Mesendoderm (in vitro differentiated cells): ENCODE measurements at regions not wholly inside any gene's neighbourhood (a gene's known extent, or its start where the extent isn't known, plus 50 kb on each side); places are given as distances from the start of the nearest gene placed in this dataset.
A peak's percentile ranks its signal among the peaks of the same experiment; 100 is the strongest.
"Not testable (repeated sequence)": the region's sequence is repeated elsewhere in the genome, so short reads cannot be mapped to it uniquely, and the experiment has no call there.

Experiments used
- DNase-seq: peaks from one replicate; pipeline ENCODE4 v3.0.0; 2013
- H2AK5ac ChIP-seq: 2 replicates; pipeline ENCODE4 v1.6.1; 2013; ENCODE audit warnings: low read length, inconsistent platforms
- H2BK120ac ChIP-seq: 2 replicates; pipeline ENCODE4 v1.6.1; 2013; ENCODE audit warnings: low read depth, mild to moderate bottlenecking, low read length, moderate library complexity, mixed read lengths
- H2BK15ac ChIP-seq: replicated peaks from 2 replicates; pipeline ENCODE4 v1.6.1; 2013; ENCODE audit warnings: low read depth, mild to moderate bottlenecking, moderate library complexity
- H2BK5ac ChIP-seq: 2 replicates; pipeline ENCODE4 v1.6.1; 2013; ENCODE audit warnings: low read length, inconsistent platforms
- H3K18ac ChIP-seq: 2 replicates; pipeline ENCODE4 v1.6.1; 2013; ENCODE audit warnings: mild to moderate bottlenecking, low read length, mixed read lengths
- H3K23ac ChIP-seq: one replicate; pipeline ENCODE4 v1.6.1; 2013; ENCODE audit warnings: low read length
- H3K27ac ChIP-seq: 2 replicates; pipeline ENCODE4 v1.5.1; 2013; ENCODE audit warnings: low read depth, mild to moderate bottlenecking, inconsistent platforms, low read length, moderate library complexity
- H3K27me3 ChIP-seq: 2 replicates; pipeline ENCODE4 v1.6.1; 2013; ENCODE audit warnings: low read length, control low read depth, mild to moderate bottlenecking, inconsistent platforms; ENCODE audit not compliant: insufficient read depth, poor library complexity
- H3K36me3 ChIP-seq: 2 replicates; pipeline ENCODE4 v1.6.1; 2013; ENCODE audit warnings: low read length, inconsistent platforms; ENCODE audit not compliant: control insufficient read depth, insufficient read depth
- H3K4ac ChIP-seq: one replicate; pipeline ENCODE4 v1.6.1; 2013; ENCODE audit warnings: low read depth, mild to moderate bottlenecking, low read length, moderate library complexity
- H3K4me1 ChIP-seq: 2 replicates; pipeline ENCODE4 v1.6.1; 2013; ENCODE audit warnings: low read depth, low read length, inconsistent platforms; ENCODE audit not compliant: control insufficient read depth
- H3K4me2 ChIP-seq: 2 replicates; pipeline ENCODE4 v1.6.1; 2013; ENCODE audit warnings: low read length
- H3K4me3 ChIP-seq: 2 replicates; pipeline ENCODE4 v1.5.1; 2013; ENCODE audit warnings: mild to moderate bottlenecking, low read length
- H3K56ac ChIP-seq: one replicate; pipeline ENCODE4 v1.6.1; 2013; ENCODE audit warnings: low read length
- H3K79me1 ChIP-seq: 2 replicates; pipeline ENCODE4 v1.6.1; 2013; ENCODE audit warnings: low read length, inconsistent platforms
- H3K79me2 ChIP-seq: 2 replicates; pipeline ENCODE4 v1.6.1; 2013; ENCODE audit warnings: mild to moderate bottlenecking, low read length; ENCODE audit not compliant: control insufficient read depth, insufficient read depth
- H3K9ac ChIP-seq: 2 replicates; pipeline ENCODE4 v1.6.1; 2013; ENCODE audit warnings: low read length, inconsistent platforms
- H4K5ac ChIP-seq: one replicate; pipeline ENCODE4 v1.6.1; 2013; ENCODE audit warnings: low read length
- H4K8ac ChIP-seq: one replicate; pipeline ENCODE4 v1.6.1; 2013; ENCODE audit warnings: low read depth, mild to moderate bottlenecking, control low read depth, low read length, moderate library complexity
- WGBS: extraction: QIAGEN DNeasy Blood & Tissue Kit; methylation state at CpG from one replicate; pipeline ENCODE4 v1.1.7; 2013; ENCODE audit warnings: low lambda C conversion rate, missing lambda C conversion rate; ENCODE audit not compliant: insufficient coverage; ENCODE audit errors: extremely low coverage; 5-methylcytosine and 5-hydroxymethylcytosine counted together

- no peak overlapping the region for H3K4ac ChIP-seq
- H4K5ac ChIP-seq = no peak overlapping the region
- no peaks in the 10 kb centered on the region for H3K27me3 ChIP-seq
- WGBS = no CpG with 5 or more reads among the region's 27 CpGs
- no peak overlapping the region for H3K4me2 ChIP-seq
- no peak overlapping the region for H2AK5ac ChIP-seq
- no peak overlapping the region for H3K23ac ChIP-seq
- H3K18ac ChIP-seq = no peak overlapping the region
- peaks cover 4% of the 10 kb centered on the region for H3K4me1 ChIP-seq
- H4K8ac ChIP-seq = no peak overlapping the region
- no peaks in the 10 kb centered on the region for H3K79me1 ChIP-seq
- H3K79me2 ChIP-seq = no peaks in the 10 kb centered on the region
- no peaks in the 10 kb centered on the region for H3K36me3 ChIP-seq
- no peak overlapping the region for H3K9ac ChIP-seq
- no peak overlapping the region for H3K4me3 ChIP-seq
- H2BK15ac ChIP-seq = no peak overlapping the region
- no peak overlapping the region for H2BK120ac ChIP-seq
- H3K56ac ChIP-seq = no peak overlapping the region
- no peak for DNase-seq
- no peak overlapping the region for H2BK5ac ChIP-seq
- H3K27ac ChIP-seq = no peak overlapping the region
These were observed 67.0 kb downstream of the MATN1 start for GRCh38 chr1:30656171-30656940.

GRCh38 chr1:30655672-30656071 lies 67.7 kb downstream of the MATN1 start:
- Histone ChIP-seq H3K18ac (no peak overlapping the region), H2BK120ac (no peak overlapping the region), H3K27me3 (no peaks in the 10 kb centered on the region), H3K4me3 (no peak overlapping the region), H4K8ac (no peak overlapping the region), H3K56ac (no peak overlapping the region), H3K79me1 (no peaks in the 10 kb centered on the region), H2BK15ac (no peak overlapping the region), H3K36me3 (no peaks in the 10 kb centered on the region), H4K5ac (no peak overlapping the region), H3K27ac (no peak overlapping the region), H3K79me2 (no peaks in the 10 kb centered on the region), H3K4me2 (no peak overlapping the region), H3K4me1 (peaks cover 4% of the 10 kb centered on the region), H3K4ac (no peak overlapping the region), H3K23ac (no peak overlapping the region), H2BK5ac (no peak overlapping the region), H3K9ac (no peak overlapping the region), H2AK5ac (no peak overlapping the region)
- no peak for DNase-seq
- no CpG with 5 or more reads among the region's 3 CpGs for WGBS

GRCh38 chr1:30654188-30654587 lies 69.2 kb downstream of the MATN1 start:
- Histone ChIP-seq H3K4me1 (peaks cover 4% of the 10 kb centered on the region), H3K56ac (no peak overlapping the region), H3K23ac (no peak overlapping the region), H3K27me3 (no peaks in the 10 kb centered on the region), H3K4me3 (no peak overlapping the region), H2BK5ac (no peak overlapping the region), H3K79me2 (no peaks in the 10 kb centered on the region), H2BK120ac (no peak overlapping the region), H3K36me3 (no peaks in the 10 kb centered on the region), H3K79me1 (no peaks in the 10 kb centered on the region), H2BK15ac (no peak overlapping the region), H3K27ac (no peak overlapping the region), H4K8ac (no peak overlapping the region), H3K18ac (no peak overlapping the region), H3K4ac (no peak overlapping the region), H4K5ac (no peak overlapping the region), H3K4me2 (no peak overlapping the region), H3K9ac (no peak overlapping the region), H2AK5ac (no peak overlapping the region)
- no CpG with 5 or more reads among the region's 5 CpGs for WGBS
- no peak for DNase-seq

GRCh38 chr1:30652152-30652841 lies 71.1 kb downstream of the MATN1 start:
- H2BK15ac ChIP-seq = no peak overlapping the region
- no peak overlapping the region for H2BK120ac ChIP-seq
- no peak overlapping the region for H2BK5ac ChIP-seq
- no peaks in the 10 kb centered on the region for H3K79me1 ChIP-seq
- H3K4me3 ChIP-seq = no peak overlapping the region
- no peaks in the 10 kb centered on the region for H3K79me2 ChIP-seq
- no peaks in the 10 kb centered on the region for H3K27me3 ChIP-seq
- no peak overlapping the region for H3K23ac ChIP-seq
- no CpG with 5 or more reads among the region's 4 CpGs for WGBS
- no peak overlapping the region for H3K18ac ChIP-seq
- no peak overlapping the region for H4K8ac ChIP-seq
- H3K4me2 ChIP-seq = no peak overlapping the region
- H3K4ac ChIP-seq = no peak overlapping the region
- H3K36me3 ChIP-seq = no peaks in the 10 kb centered on the region
- H3K56ac ChIP-seq = peak overlapping the region; percentile 25
- no peak overlapping the region for H3K9ac ChIP-seq
- no peak overlapping the region for H4K5ac ChIP-seq
- DNase-seq = peak; percentile 42
- H3K4me1 ChIP-seq = peaks cover 4% of the 10 kb centered on the region
- H3K27ac ChIP-seq = no peak overlapping the region
- no peak overlapping the region for H2AK5ac ChIP-seq

- not testable (repeated sequence) for H2BK15ac ChIP-seq, H3K4me2 ChIP-seq, H3K79me1 ChIP-seq, H3K23ac ChIP-seq, H3K27me3 ChIP-seq, H3K4me1 ChIP-seq, H4K5ac ChIP-seq, H3K18ac ChIP-seq, H3K56ac ChIP-seq, H3K36me3 ChIP-seq, H2BK120ac ChIP-seq, DNase-seq, H2AK5ac ChIP-seq, H3K4me3 ChIP-seq, H3K9ac ChIP-seq, H3K4ac ChIP-seq, H2BK5ac ChIP-seq, H4K8ac ChIP-seq, H3K27ac ChIP-seq, H3K79me2 ChIP-seq
- no CpG with 5 or more reads among the region's 5 CpGs for WGBS
These were observed 72.0 kb downstream of the MATN1 start for GRCh38 chr1:30651395-30651794.
